Natural killer cell treated with Interleukin-12 subunit alpha and Interleukin-12 subunit beta and Interleukin-15 and Interleukin-18, amount 100 ng/mL, for 72 hours (primary cell): ENCODE measurements at regions not wholly inside any gene's neighbourhood (a gene's known extent, or its start where the extent isn't known, plus 50 kb on each side); places are given as distances from the start of the nearest gene placed in this dataset.
A peak's percentile ranks its signal among the peaks of the same experiment; 100 is the strongest.

ENCODE experiments used
- ATAC-seq, 2 donors: fragments of 150-1000 bp; cut with Tn5 transposase in 1 of 2; sonication (Bioruptor Pico), chemical (Tn5 transposase) in 1 of 2; 2 replicates each; pipeline ENCODE4 v1.10.0; 2021
- DNase-seq: peaks from one replicate; pipeline ENCODE4 v3.0.0; 2022; ENCODE audit warnings: low spot score
- H3K27ac Mint-ChIP-seq, 2 donors: 1 replicate in 1 of 2; 2 replicates in 1 of 2; pipeline ENCODE4 v1.8.0; 2022; ENCODE audit warnings: mixed read lengths in 2 of 2, mild to moderate bottlenecking in 1 of 2, moderate library complexity in 1 of 2
- H3K27me3 Mint-ChIP-seq, 2 donors: 1 replicate in 1 of 2; 2 replicates in 1 of 2; pipeline ENCODE4 v1.8.0; 2022; ENCODE audit warnings: mixed read lengths in 2 of 2
- H3K36me3 Mint-ChIP-seq: one replicate; pipeline ENCODE4 v1.8.0; 2022; ENCODE audit warnings: mixed read lengths
- H3K4me1 Mint-ChIP-seq, 2 donors: 1 replicate in 1 of 2; 2 replicates in 1 of 2; pipeline ENCODE4 v1.8.0; 2022; ENCODE audit warnings: low read depth in 2 of 2, mixed read lengths in 2 of 2, mild to moderate bottlenecking in 1 of 2
- H3K4me3 Mint-ChIP-seq: one replicate; pipeline ENCODE4 v1.8.0; 2022; ENCODE audit warnings: mixed read lengths
- H3K9me3 Mint-ChIP-seq: 2 replicates; pipeline ENCODE4 v1.8.0; 2022; ENCODE audit warnings: mixed read lengths

GRCh38 chr5:141769671-141770070 is 87.6 kb upstream of the ARAP3 start:
- H3K27ac Mint-ChIP-seq = no peak overlapping the region
- H3K4me1 Mint-ChIP-seq = peaks cover 0 to 2% of the 10 kb centered on the region in 2 donors
- no peaks in the 10 kb centered on the region for H3K36me3 Mint-ChIP-seq
- no peak overlapping the region for H3K4me3 Mint-ChIP-seq
- ATAC-seq (no peak), DNase-seq (no peak)
- no peaks in the 10 kb centered on the region for H3K9me3 Mint-ChIP-seq
- peaks cover 0 to 8% of the 10 kb centered on the region in 2 donors for H3K27me3 Mint-ChIP-seq

- no peaks in the 10 kb centered on the region for H3K36me3 Mint-ChIP-seq
- peaks cover 2 to 8% of the 10 kb centered on the region in 2 donors for H3K27me3 Mint-ChIP-seq
- ATAC-seq (peak in 1 of 2 donors; percentile 17), DNase-seq (no peak)
- H3K4me3 Mint-ChIP-seq = no peak overlapping the region
- H3K9me3 Mint-ChIP-seq = no peaks in the 10 kb centered on the region
- peaks cover 0 to 2% of the 10 kb centered on the region in 2 donors for H3K4me1 Mint-ChIP-seq
- no peak overlapping the region for H3K27ac Mint-ChIP-seq
These were observed 85.6 kb upstream of the ARAP3 start for GRCh38 chr5:141767671-141768070.

DNA sequence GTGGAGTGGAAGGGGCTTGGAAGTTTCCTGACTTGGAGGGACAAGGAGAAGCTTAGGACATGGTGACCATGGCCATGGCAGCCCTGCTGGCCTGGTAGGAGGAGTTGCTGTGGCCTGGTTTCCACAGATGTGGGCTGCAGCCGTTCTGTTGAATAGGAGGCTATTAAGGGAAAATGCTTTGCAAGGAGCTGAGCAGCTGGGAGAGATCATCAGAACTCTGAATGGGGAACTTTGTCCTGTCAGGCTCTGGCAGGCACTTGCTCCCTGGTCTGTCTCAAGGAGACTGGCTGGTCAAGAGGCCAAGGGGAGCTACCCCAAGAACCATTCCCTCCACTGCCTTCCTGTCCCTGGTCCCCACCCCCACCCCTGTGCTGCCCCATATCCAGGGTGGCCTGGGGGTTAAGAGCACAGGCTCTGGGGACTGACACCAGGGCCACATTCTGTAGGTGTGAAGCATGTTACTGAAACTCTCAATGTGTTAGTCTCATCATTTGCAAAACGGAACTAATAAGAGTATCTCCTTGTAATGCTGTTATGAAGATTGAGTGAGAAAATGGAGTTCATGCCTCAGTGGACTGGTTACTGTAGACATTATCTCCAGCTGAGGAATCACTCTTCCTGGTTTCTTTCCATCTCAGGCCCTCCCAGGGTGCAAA is 84.0 kb upstream of the ARAP3 start:
- Mint-ChIP-seq H3K4me3 (no peak overlapping the region), H3K36me3 (no peaks in the 10 kb centered on the region), H3K27ac (no peak overlapping the region), H3K4me1 (peaks cover 0 to 2% of the 10 kb centered on the region in 2 donors), H3K27me3 (peaks cover 7 to 8% of the 10 kb centered on the region in 2 donors), H3K9me3 (no peaks in the 10 kb centered on the region)
- DNase-seq (no peak), ATAC-seq (no peak)

- peaks cover 0 to 2% of the 10 kb centered on the region in 2 donors for H3K4me1 Mint-ChIP-seq
- H3K27ac Mint-ChIP-seq = no peak overlapping the region
- no peak for ATAC-seq
- H3K9me3 Mint-ChIP-seq = no peaks in the 10 kb centered on the region
- no peaks in the 10 kb centered on the region for H3K36me3 Mint-ChIP-seq
- no peak overlapping the region for H3K4me3 Mint-ChIP-seq
- peaks cover 9 to 14% of the 10 kb centered on the region in 2 donors for H3K27me3 Mint-ChIP-seq
- DNase-seq = no peak
These were observed 81.5 kb upstream of the ARAP3 start for GRCh38 chr5:141763541-141763940.

DNA sequence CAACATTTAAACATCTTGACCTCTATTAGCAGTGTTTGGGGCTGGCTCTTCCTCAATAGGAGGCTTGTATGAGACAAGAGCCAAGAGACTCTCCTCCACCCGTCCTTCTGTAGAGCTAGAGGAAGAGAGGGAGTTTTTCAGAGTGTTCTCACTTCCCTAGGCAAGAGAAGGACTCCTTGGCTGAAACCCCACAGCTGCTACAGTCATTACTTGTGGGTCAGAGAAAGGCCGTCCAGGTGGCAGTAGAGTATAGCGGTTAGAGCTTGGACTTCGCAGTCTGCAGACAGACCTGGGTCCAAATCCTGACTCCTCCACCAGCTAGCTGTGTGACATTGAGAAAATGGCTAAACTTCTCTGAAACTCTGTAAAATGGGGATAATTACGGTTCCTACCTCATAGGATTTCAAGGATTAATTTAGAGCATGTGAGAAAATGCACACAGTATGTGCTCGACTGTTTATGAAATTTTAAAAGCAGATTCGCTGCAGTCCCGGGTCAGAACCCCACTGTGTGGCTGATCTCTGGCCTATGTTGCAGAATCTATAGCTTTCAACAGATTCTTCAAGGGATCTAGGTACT is 80.8 kb upstream of the ARAP3 start:
- peaks cover 16 to 21% of the 10 kb centered on the region in 2 donors for H3K27me3 Mint-ChIP-seq
- ATAC-seq (no peak), DNase-seq (no peak)
- H3K36me3 Mint-ChIP-seq = no peaks in the 10 kb centered on the region
- peaks cover 0 to 2% of the 10 kb centered on the region in 2 donors for H3K4me1 Mint-ChIP-seq
- no peak overlapping the region for H3K4me3 Mint-ChIP-seq
- H3K9me3 Mint-ChIP-seq = no peaks in the 10 kb centered on the region
- H3K27ac Mint-ChIP-seq = no peak overlapping the region

- DNase-seq = no peak
- no peaks in the 10 kb centered on the region for H3K36me3 Mint-ChIP-seq
- H3K9me3 Mint-ChIP-seq = no peaks in the 10 kb centered on the region
- H3K27ac Mint-ChIP-seq = no peak overlapping the region
- peaks cover 0 to 2% of the 10 kb centered on the region in 2 donors for H3K4me1 Mint-ChIP-seq
- peaks cover 22 to 26% of the 10 kb centered on the region in 2 donors for H3K27me3 Mint-ChIP-seq
- no peak overlapping the region for H3K4me3 Mint-ChIP-seq
- ATAC-seq = no peak
These were observed 80.3 kb upstream of the ARAP3 start for GRCh38 chr5:141762316-141762715.

GRCh38 chr5:141760753-141761152 is 78.7 kb upstream of the ARAP3 start:
- ATAC-seq (no peak), DNase-seq (no peak)
- Mint-ChIP-seq H3K27me3 (peaks cover 31 to 38% of the 10 kb centered on the region in 2 donors), H3K4me3 (no peak overlapping the region), H3K9me3 (no peaks in the 10 kb centered on the region), H3K27ac (no peak overlapping the region), H3K4me1 (no peaks in the 10 kb centered on the region), H3K36me3 (no peaks in the 10 kb centered on the region)

DNA sequence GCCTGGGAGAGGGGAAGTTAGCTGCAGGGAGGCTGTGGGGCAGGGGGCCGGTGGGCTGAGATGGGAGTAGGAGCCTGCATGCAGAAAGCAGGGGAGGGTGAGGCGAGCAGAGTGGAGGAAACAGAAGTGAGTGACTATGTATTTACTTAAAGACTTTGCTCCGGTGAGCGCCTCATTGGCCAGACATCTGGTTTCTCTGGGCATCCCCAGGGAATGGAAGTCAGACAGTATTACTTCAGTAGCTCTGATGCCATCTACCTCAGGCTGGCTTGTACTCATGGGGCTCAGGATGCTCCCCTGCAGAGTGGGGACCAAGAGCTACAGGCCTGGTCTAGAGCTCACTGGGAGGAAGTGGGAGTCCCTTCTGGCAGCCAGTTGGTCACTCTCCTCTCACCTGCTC is 78.2 kb upstream of the ARAP3 start:
- DNase-seq (no peak), ATAC-seq (no peak)
- Mint-ChIP-seq H3K4me3 (no peak overlapping the region), H3K4me1 (no peaks in the 10 kb centered on the region), H3K36me3 (no peaks in the 10 kb centered on the region), H3K9me3 (no peaks in the 10 kb centered on the region), H3K27ac (no peak overlapping the region), H3K27me3 (peaks cover 31 to 42% of the 10 kb centered on the region in 2 donors)

GRCh38 chr5:141758310-141758998 is 76.4 kb upstream of the ARAP3 start:
- H3K36me3 Mint-ChIP-seq = no peaks in the 10 kb centered on the region
- no peak for DNase-seq
- no peak overlapping the region for H3K4me3 Mint-ChIP-seq
- H3K27me3 Mint-ChIP-seq = peaks cover 44 to 53% of the 10 kb centered on the region in 2 donors
- H3K27ac Mint-ChIP-seq = no peak overlapping the region
- peaks cover 0 to 3% of the 10 kb centered on the region in 2 donors for H3K4me1 Mint-ChIP-seq
- no peaks in the 10 kb centered on the region for H3K9me3 Mint-ChIP-seq
- no peak for ATAC-seq

DNA sequence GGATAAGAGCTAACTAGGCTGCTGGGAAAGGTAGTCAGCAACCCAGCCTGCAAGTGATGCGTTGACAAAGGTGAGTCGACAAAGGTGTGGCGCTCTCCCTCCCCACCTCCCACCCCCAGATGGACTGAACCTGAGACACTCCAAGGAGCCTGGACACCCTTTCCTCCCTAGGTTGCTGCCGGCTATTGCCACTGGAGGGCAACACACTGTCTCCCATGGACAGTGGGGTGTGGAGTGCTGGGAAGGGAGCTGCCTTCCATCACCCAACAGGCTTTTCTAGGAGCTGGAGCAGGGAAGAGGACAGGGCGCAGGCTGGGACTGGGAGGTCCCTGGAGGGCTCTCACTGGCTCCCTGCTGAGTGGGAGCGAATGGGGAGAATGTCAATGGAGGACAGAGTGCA is 75.4 kb upstream of the ARAP3 start:
- H3K36me3 Mint-ChIP-seq = no peaks in the 10 kb centered on the region
- H3K4me1 Mint-ChIP-seq = peaks cover 0 to 3% of the 10 kb centered on the region in 2 donors
- DNase-seq (no peak), ATAC-seq (no peak)
- no peak overlapping the region for H3K4me3 Mint-ChIP-seq
- no peak overlapping the region for H3K27ac Mint-ChIP-seq
- peaks cover 50 to 57% of the 10 kb centered on the region in 2 donors for H3K27me3 Mint-ChIP-seq
- no peaks in the 10 kb centered on the region for H3K9me3 Mint-ChIP-seq

DNA sequence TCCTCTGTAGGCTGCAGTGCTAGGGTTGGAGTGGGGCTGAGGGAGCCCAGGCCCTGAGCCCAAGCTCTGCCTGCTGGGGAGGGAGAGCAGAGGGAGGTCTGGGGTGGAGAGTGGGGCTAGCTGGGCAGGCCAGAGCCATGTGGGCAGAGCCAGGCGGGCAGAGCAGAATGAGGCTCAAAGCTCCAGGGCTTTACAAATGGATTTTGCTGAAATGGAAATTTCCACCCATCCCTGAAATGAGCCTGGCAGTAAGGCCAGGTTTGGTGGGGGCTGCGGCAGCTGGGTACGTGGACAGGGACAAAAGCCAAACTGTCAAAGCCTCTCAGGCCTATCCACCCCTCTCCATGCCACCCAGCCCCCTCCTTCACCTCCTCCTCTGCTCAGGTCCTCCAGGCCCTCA is 74.2 kb upstream of the ARAP3 start:
- Mint-ChIP-seq H3K4me1 (peaks cover 0 to 3% of the 10 kb centered on the region in 2 donors), H3K36me3 (no peaks in the 10 kb centered on the region), H3K27me3 (peaks cover 57 to 60% of the 10 kb centered on the region in 2 donors), H3K9me3 (no peaks in the 10 kb centered on the region), H3K4me3 (no peak overlapping the region), H3K27ac (no peak overlapping the region)
- DNase-seq (no peak), ATAC-seq (no peak)

DNA sequence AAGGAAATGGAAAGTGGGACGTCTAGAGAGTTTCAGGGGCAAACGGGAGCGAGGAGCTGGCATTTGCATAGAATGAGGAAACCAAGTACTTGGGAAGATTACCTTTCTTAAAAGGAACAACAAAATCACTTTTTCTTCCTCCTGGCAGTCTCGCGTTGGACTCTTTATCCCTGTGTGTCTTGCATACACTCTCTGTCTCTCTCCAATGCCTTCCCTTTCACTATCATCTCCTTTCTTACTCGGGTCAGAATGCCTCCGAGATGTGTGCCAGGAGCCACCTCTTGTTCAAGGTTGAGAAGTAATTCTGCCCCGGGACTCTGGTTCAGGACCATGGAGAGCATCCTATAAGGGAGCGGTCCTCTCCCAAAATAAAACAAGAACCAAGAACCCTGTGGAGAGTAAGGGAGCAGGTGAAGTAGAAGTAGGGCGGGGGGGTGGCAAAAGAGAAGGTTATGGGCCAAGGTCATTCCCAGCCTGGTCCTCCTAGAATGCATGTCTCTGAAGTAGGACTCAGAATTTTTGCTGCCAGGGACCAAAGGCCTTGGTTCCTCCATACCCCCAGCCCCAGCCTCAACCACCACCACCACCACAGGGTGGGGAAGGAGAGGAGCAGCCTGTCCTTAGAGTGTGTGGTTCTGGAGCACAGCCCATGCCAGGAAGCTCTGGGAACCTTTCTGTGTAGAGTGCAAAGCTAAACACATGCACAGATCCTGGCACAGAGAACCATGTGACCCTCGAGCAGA is 72.1 kb upstream of the ARAP3 start:
- Mint-ChIP-seq H3K27ac (no peak overlapping the region), H3K4me1 (peaks cover 0 to 3% of the 10 kb centered on the region in 2 donors), H3K27me3 (peaks cover 61 to 65% of the 10 kb centered on the region in 2 donors), H3K4me3 (no peak overlapping the region), H3K36me3 (no peaks in the 10 kb centered on the region), H3K9me3 (no peaks in the 10 kb centered on the region)
- ATAC-seq (no peak), DNase-seq (no peak)

GRCh38 chr5:141753143-141753970 is 71.3 kb upstream of the ARAP3 start:
- Mint-ChIP-seq H3K27ac (no peak overlapping the region), H3K9me3 (no peaks in the 10 kb centered on the region), H3K36me3 (no peaks in the 10 kb centered on the region), H3K27me3 (peaks cover 61 to 68% of the 10 kb centered on the region in 2 donors), H3K4me3 (no peak overlapping the region), H3K4me1 (peaks cover 0 to 3% of the 10 kb centered on the region in 2 donors)
- DNase-seq (no peak), ATAC-seq (no peak)
